ENCODE measurements at regions not wholly inside any gene's neighbourhood (a gene's known extent, or its start where the extent isn't known, plus 50 kb on each side); places are given as distances from the start of the nearest gene placed in this dataset.
"Not testable (repeated sequence)": the region's sequence is repeated elsewhere in the genome, so short reads cannot be mapped to it uniquely, and the experiment has no call there.

- DNase-seq, result no peak
These were observed 396.6 kb upstream of the KLF6 start for GRCh38 chr10:4181621-4182049.

- no peak for DNase-seq
These were observed 396.1 kb upstream of the KLF6 start for GRCh38 chr10:4181081-4181480.

- no peak for DNase-seq
These were observed 392.8 kb upstream of the KLF6 start for GRCh38 chr10:4177791-4178190.

- DNase-seq, result no peak
These were observed 391.7 kb upstream of the KLF6 start for GRCh38 chr10:4176500-4177281.

- no peak for DNase-seq
These were observed 389.2 kb upstream of the KLF6 start for GRCh38 chr10:4174197-4174596.

GRCh38 chr10:4170633-4171314 is 385.8 kb upstream of the KLF6 start:
- no peak for DNase-seq

GRCh38 chr10:4170181-4170580 is 385.2 kb upstream of the KLF6 start:
- DNase-seq, result no peak

- DNase-seq, result no peak
These were observed 384.4 kb upstream of the KLF6 start for GRCh38 chr10:4169448-4169847.

GRCh38 chr10:4167216-4167615 is 382.2 kb upstream of the KLF6 start:
- DNase-seq, result no peak

GRCh38 chr10:4162571-4163286 is 377.7 kb upstream of the KLF6 start:
- no peak for DNase-seq

- no peak for DNase-seq
These were observed 374.2 kb upstream of the KLF6 start for GRCh38 chr10:4159173-4159572.

GRCh38 chr10:4154191-4154715 is 369.2 kb upstream of the KLF6 start:
- no peak for DNase-seq

- no peak for DNase-seq
These were observed 366.5 kb upstream of the KLF6 start for GRCh38 chr10:4151466-4151865.

GRCh38 chr10:4150676-4151075 is 365.7 kb upstream of the KLF6 start:
- no peak for DNase-seq

- DNase-seq, result not testable (repeated sequence)
These were observed 364.5 kb upstream of the KLF6 start for GRCh38 chr10:4149460-4149859.

- DNase-seq, result no peak
These were observed 362.2 kb upstream of the KLF6 start for GRCh38 chr10:4147245-4147644.

GRCh38 chr10:4144817-4145216 is 359.8 kb upstream of the KLF6 start:
- no peak for DNase-seq

- DNase-seq, result no peak
These were observed 356.5 kb upstream of the KLF6 start for GRCh38 chr10:4141471-4141870.

- DNase-seq, result no peak
These were observed 353.2 kb upstream of the KLF6 start for GRCh38 chr10:4138146-4138721.

GRCh38 chr10:4137299-4137698 is 352.3 kb upstream of the KLF6 start:
- DNase-seq, result no peak

- no peak for DNase-seq
These were observed 351.1 kb upstream of the KLF6 start for GRCh38 chr10:4136121-4136520.

- DNase-seq, result no peak
These were observed 347.2 kb upstream of the KLF6 start for GRCh38 chr10:4132216-4132556.
